SK-N-SH treated with all-trans-retinoic acid at 6 μM for 48 hours (cell line): ENCODE measurements at regions not wholly inside any gene's neighbourhood (a gene's known extent, or its start where the extent isn't known, plus 50 kb on each side); places are given as distances from the start of the nearest gene placed in this dataset.

Source experiments
- ARNTL ChIP-seq: fragments of 450-650 bp; formaldehyde crosslinking; IDR thresholded peaks from 2 replicates; pipeline ENCODE4 v1.5.0; 2020; ENCODE audit warnings: low read depth, mild to moderate bottlenecking, moderate library complexity, borderline replicate concordance
- CREB5 ChIP-seq: fragments of 250-450 bp; sonication (Bioruptor Pico); IDR thresholded peaks from 2 replicates; pipeline ENCODE4 v1.5.1; 2020; ENCODE audit warnings: low read depth, mild to moderate bottlenecking, moderate library complexity
- ESRRG ChIP-seq: fragments of 250-450 bp; sonication (Bioruptor Pico); IDR thresholded peaks from 2 replicates; pipeline ENCODE4 v1.6.1; 2021; ENCODE audit warnings: mild to moderate bottlenecking
- POU6F1 ChIP-seq: fragments of 250-450 bp; sonication (Bioruptor Pico); IDR thresholded peaks from 2 replicates; pipeline ENCODE4 v1.8.0; 2021; ENCODE audit warnings: low read depth, mild to moderate bottlenecking, moderate library complexity, borderline replicate concordance
- RARB ChIP-seq: fragments of 250-450 bp; sonication (Bioruptor Pico); IDR thresholded peaks from 2 replicates; pipeline ENCODE4 v1.8.0; 2021; ENCODE audit warnings: mild to moderate bottlenecking, moderate library complexity
- SNAI2 ChIP-seq: fragments of 250-450 bp; sonication (Bioruptor Pico); IDR thresholded peaks from 2 replicates; pipeline ENCODE4 v1.5.0; 2020; ENCODE audit warnings: mild to moderate bottlenecking, moderate library complexity
- TOX ChIP-seq: fragments of 250-450 bp; sonication (Bioruptor Pico); IDR thresholded peaks from 2 replicates; pipeline ENCODE4 v1.8.0; 2021; ENCODE audit warnings: mild to moderate bottlenecking, moderate library complexity, borderline replicate concordance
- ZFP30 ChIP-seq: fragments of 450-650 bp; formaldehyde crosslinking; IDR thresholded peaks from 2 replicates; pipeline ENCODE4 v1.5.0; 2022; ENCODE audit warnings: mild to moderate bottlenecking, moderate library complexity

GRCh38 chr9:73347123-73347522 is 195.5 kb downstream of the ANXA1 start:
- no peak for TF ChIP-seq ARNTL (CRISPR knock-in tag)
- no peak for TF ChIP-seq POU6F1 (CRISPR knock-in tag)
- TF ChIP-seq ZFP30 (CRISPR knock-in tag), result no peak
- TF ChIP-seq RARB (CRISPR knock-in tag), result no peak
- TF ChIP-seq SNAI2 (CRISPR knock-in tag), result no peak
- no peak for TF ChIP-seq CREB5 (CRISPR knock-in tag)
- TF ChIP-seq ESRRG (CRISPR knock-in tag), result no peak
- TF ChIP-seq TOX (CRISPR knock-in tag), result no peak
